OCI-LY3 (cell line): ENCODE measurements at regions not wholly inside any gene's neighbourhood (a gene's known extent, or its start where the extent isn't known, plus 50 kb on each side); places are given as distances from the start of the nearest gene placed in this dataset.

Source experiments
- CTCF ChIP-seq: fragments of 200-600, 300-600 bp; sonication (generic); IDR thresholded peaks from 2 replicates; pipeline ENCODE4 v1.5.1; 2014; ENCODE audit warnings: antibody characterized with exemption, low read length, low read depth
- EZH2phosphoT487 ChIP-seq: fragments of 200-600 bp; shearing (Covaris generic); IDR thresholded peaks from 2 replicates; pipeline ENCODE4 v1.6.1; 2018; ENCODE audit warnings: antibody characterized with exemption, mixed run types, low read depth

GRCh38 chr12:4118017-4118510 is 155.5 kb upstream of the CCND2 start:
- no peak for TF ChIP-seq CTCF
- no peak for TF ChIP-seq EZH2phosphoT487
